Cardiac fibroblast (primary cell): ENCODE measurements at regions not wholly inside any gene's neighbourhood (a gene's known extent, or its start where the extent isn't known, plus 50 kb on each side); places are given as distances from the start of the nearest gene placed in this dataset.
A peak's percentile ranks its signal among the peaks of the same experiment; 100 is the strongest.

ENCODE experiments used
- DNase-seq, 2 donors: peaks; one replicate each; pipeline versions ENCODE4 v3.0.0 to v3.0.0-alpha.2; 2010; ENCODE audit warnings: low read depth in 2 of 2
- H3K4me3 ChIP-seq, 2 donors: replicated peaks in 1 of 2; 1 replicate in 1 of 2; 2 replicates in 1 of 2; pipeline ENCODE4 v1.5.1; 2011; ENCODE audit warnings: low read depth in 2 of 2, low read length in 2 of 2, mild to moderate bottlenecking in 2 of 2, moderate library complexity in 1 of 2
- TF ChIP-seq, protein P1 (sequence below): IDR thresholded peaks from one replicate; pipeline ENCODE4 v1.5.1; 2011; ENCODE audit warnings: low read depth, mild to moderate bottlenecking, low read length, inconsistent platforms

DNA sequence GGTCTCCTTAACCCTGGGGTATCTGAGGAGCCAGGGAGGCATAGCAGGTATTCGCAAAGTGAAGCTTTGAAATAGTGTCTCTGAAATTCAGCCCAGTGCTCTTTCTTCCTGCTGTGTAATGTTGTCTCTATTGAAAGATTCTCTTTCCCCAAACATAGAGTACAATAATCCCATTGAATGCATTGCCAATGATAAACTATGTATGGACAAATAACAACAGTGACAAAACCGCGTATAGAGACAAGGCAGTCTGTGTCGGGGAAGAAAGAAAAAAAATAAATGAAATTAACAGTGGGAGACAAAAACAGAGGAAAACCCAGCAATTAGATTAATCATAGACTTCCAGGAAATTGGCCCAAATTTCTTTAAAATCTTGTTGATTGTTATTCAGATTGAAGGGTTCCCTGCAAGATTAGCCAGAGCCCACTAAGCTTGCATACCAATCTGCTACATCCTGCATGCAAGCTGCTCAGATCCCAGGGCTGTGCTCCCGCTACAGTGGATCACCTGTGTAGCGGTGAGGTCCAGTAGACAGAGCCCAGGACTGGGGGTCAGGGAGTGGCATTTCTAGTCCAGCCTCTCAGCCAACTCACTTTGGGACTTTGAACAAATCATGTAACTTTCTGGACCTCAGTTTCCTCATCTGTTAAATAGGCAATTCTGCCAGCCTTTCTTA, 492.8 kb downstream of the INSC start:
- no peak overlapping the region for H3K4me3 ChIP-seq
- DNase-seq, result no peak
- TF ChIP-seq, protein P1, sequence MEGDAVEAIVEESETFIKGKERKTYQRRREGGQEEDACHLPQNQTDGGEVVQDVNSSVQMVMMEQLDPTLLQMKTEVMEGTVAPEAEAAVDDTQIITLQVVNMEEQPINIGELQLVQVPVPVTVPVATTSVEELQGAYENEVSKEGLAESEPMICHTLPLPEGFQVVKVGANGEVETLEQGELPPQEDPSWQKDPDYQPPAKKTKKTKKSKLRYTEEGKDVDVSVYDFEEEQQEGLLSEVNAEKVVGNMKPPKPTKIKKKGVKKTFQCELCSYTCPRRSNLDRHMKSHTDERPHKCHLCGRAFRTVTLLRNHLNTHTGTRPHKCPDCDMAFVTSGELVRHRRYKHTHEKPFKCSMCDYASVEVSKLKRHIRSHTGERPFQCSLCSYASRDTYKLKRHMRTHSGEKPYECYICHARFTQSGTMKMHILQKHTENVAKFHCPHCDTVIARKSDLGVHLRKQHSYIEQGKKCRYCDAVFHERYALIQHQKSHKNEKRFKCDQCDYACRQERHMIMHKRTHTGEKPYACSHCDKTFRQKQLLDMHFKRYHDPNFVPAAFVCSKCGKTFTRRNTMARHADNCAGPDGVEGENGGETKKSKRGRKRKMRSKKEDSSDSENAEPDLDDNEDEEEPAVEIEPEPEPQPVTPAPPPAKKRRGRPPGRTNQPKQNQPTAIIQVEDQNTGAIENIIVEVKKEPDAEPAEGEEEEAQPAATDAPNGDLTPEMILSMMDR, result no peak

- TF ChIP-seq, protein P1, result no peak
- no peak for DNase-seq
- no peak overlapping the region for H3K4me3 ChIP-seq
Measured at GRCh38 chr11:15609445-15609844, 494.7 kb downstream of the INSC start.

DNA sequence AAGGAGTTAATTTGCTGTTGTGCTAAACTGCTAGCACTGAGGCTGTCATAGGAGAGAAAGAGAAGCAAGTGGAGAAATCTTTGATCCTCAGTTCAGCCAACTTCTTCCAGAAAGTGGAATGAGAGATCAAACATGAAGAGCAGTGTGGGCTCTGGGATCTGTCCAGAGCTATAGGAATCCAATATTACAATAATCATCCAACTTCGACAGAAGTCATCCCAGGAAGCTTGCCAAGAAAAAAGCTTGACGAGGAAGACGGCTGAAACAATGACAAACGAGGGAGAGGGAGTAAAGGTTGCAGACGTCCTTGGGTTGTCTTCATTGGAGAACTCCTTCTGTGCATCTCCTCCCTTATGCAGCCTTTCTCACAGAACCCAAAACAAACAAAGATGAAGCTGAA, 496.2 kb downstream of the INSC start:
- no peak for DNase-seq
- H3K4me3 ChIP-seq, result no peak overlapping the region
- TF ChIP-seq, protein P1, result no peak

DNA sequence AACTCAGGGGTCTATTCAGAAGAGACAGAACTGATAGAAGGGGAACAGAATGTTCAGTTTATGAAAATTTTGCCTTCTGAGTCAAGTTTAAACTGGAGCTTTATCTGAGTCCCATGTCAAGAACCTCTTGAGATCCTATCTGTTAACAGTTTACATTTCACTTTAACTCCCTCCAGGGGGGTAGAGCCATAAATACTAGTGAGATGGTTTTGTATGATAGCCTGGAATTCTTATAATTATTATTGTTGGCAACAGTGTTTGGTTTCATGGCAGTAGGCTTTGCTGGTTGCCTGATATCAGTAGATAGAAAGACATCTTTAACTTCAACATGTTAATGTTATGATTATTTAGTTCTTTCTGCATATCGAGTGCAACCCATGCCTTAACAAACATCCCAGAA, 498.5 kb downstream of the INSC start:
- peak in 1 of 2 donors; percentile 2 for DNase-seq
- TF ChIP-seq, protein P1, result no peak
- H3K4me3 ChIP-seq, result no peak overlapping the region

DNA sequence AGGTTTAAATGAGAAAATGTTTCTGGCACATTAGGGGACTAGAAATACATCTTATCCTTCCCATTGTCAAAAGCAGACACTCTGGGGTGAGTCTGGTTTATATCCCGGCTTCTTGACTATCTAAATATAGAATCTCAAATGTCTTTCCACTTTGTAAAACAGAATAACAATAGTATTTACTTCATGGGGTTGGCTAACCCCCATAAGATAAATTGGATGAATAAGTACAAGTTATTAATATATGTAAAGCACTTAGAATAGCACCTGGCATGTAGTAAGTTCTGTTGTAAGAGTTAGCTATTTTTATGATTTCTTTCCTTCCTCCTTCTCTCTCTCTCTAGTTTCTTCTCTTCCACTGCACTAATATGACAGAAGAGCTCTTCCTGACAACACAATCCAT, 499.1 kb downstream of the INSC start:
- H3K4me3 ChIP-seq, result no peak overlapping the region
- no peak for DNase-seq
- TF ChIP-seq, protein P1, result no peak

DNA sequence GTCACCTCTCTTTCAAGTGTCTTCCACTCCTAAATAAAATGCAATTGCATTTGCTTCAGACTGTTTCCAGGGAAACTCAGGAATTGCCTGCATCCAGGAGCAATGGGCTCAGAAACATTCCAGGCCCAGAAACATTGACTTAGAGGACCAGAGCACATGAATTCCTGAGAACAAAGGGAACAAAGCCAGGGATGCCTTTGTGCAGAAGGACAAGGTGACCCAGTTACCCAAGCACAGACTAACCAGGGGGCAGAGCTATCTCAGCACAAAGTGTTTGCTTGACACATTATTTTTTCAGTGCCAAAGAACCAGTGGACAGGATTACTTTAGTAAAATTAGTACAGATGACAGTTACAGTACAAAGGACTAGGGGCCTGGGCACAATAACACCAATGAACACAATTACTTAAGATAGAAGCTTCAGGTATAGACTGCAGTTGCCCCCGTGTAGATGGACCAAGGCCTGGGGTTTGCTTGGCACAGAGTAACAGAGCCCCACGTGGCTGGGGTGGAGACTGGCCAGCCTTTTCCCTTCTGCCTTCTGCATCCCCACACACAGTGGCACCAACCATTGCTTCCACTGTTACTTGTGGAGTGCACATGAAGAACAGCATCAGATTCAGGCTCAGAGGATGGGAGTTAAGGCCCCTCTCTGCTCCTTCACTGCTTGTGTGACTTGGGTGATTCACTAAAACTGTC, 500.8 kb downstream of the INSC start:
- DNase-seq, result no peak
- H3K4me3 ChIP-seq, result no peak overlapping the region
- TF ChIP-seq, protein P1, result no peak
